ENCODE measurements at regions not wholly inside any gene's neighbourhood (a gene's known extent, or its start where the extent isn't known, plus 50 kb on each side); places are given as distances from the start of the nearest gene placed in this dataset.

GRCh38 chr18:66419400-66419799, 184.5 kb downstream of the CDH19 start:
- TF ChIP-seq, protein P1, sequence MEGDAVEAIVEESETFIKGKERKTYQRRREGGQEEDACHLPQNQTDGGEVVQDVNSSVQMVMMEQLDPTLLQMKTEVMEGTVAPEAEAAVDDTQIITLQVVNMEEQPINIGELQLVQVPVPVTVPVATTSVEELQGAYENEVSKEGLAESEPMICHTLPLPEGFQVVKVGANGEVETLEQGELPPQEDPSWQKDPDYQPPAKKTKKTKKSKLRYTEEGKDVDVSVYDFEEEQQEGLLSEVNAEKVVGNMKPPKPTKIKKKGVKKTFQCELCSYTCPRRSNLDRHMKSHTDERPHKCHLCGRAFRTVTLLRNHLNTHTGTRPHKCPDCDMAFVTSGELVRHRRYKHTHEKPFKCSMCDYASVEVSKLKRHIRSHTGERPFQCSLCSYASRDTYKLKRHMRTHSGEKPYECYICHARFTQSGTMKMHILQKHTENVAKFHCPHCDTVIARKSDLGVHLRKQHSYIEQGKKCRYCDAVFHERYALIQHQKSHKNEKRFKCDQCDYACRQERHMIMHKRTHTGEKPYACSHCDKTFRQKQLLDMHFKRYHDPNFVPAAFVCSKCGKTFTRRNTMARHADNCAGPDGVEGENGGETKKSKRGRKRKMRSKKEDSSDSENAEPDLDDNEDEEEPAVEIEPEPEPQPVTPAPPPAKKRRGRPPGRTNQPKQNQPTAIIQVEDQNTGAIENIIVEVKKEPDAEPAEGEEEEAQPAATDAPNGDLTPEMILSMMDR (conservative IDR thresholded peaks at IDR 0.05 in 1 of 2, IDR thresholded peaks at IDR 0.05 in 1 of 2; ENCODE audit: extremely low read depth in 1 of 2, insufficient read depth in 1 of 2, low read depth in 1 of 2, low read length in 2 of 2), result no peak
- no peak for TF ChIP-seq EZH2 (IDR thresholded peaks at IDR 0.05; ENCODE audit: borderline replicate concordance, low read length)

Data from mammary epithelial cell (primary cell).